ENCODE measurements at regions not wholly inside any gene's neighbourhood (a gene's known extent, or its start where the extent isn't known, plus 50 kb on each side); places are given as distances from the start of the nearest gene placed in this dataset.

GRCh38 chr16:63447121-63447520, 1410.9 kb upstream of the CDH8 start:
- TF ChIP-seq, protein P1, sequence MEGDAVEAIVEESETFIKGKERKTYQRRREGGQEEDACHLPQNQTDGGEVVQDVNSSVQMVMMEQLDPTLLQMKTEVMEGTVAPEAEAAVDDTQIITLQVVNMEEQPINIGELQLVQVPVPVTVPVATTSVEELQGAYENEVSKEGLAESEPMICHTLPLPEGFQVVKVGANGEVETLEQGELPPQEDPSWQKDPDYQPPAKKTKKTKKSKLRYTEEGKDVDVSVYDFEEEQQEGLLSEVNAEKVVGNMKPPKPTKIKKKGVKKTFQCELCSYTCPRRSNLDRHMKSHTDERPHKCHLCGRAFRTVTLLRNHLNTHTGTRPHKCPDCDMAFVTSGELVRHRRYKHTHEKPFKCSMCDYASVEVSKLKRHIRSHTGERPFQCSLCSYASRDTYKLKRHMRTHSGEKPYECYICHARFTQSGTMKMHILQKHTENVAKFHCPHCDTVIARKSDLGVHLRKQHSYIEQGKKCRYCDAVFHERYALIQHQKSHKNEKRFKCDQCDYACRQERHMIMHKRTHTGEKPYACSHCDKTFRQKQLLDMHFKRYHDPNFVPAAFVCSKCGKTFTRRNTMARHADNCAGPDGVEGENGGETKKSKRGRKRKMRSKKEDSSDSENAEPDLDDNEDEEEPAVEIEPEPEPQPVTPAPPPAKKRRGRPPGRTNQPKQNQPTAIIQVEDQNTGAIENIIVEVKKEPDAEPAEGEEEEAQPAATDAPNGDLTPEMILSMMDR (IDR thresholded peaks at IDR 0.05; ENCODE audit: insufficient read depth, low read length): no peak
- no peak for TF ChIP-seq POLR2AphosphoS5 (IDR thresholded peaks at IDR 0.05; ENCODE audit: low read depth)
- no peak for TF ChIP-seq SPI1 (IDR thresholded peaks at IDR 0.05; ENCODE audit: borderline replicate concordance, low read depth)
- TF ChIP-seq, protein P2, sequence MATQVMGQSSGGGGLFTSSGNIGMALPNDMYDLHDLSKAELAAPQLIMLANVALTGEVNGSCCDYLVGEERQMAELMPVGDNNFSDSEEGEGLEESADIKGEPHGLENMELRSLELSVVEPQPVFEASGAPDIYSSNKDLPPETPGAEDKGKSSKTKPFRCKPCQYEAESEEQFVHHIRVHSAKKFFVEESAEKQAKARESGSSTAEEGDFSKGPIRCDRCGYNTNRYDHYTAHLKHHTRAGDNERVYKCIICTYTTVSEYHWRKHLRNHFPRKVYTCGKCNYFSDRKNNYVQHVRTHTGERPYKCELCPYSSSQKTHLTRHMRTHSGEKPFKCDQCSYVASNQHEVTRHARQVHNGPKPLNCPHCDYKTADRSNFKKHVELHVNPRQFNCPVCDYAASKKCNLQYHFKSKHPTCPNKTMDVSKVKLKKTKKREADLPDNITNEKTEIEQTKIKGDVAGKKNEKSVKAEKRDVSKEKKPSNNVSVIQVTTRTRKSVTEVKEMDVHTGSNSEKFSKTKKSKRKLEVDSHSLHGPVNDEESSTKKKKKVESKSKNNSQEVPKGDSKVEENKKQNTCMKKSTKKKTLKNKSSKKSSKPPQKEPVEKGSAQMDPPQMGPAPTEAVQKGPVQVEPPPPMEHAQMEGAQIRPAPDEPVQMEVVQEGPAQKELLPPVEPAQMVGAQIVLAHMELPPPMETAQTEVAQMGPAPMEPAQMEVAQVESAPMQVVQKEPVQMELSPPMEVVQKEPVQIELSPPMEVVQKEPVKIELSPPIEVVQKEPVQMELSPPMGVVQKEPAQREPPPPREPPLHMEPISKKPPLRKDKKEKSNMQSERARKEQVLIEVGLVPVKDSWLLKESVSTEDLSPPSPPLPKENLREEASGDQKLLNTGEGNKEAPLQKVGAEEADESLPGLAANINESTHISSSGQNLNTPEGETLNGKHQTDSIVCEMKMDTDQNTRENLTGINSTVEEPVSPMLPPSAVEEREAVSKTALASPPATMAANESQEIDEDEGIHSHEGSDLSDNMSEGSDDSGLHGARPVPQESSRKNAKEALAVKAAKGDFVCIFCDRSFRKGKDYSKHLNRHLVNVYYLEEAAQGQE (IDR thresholded peaks at IDR 0.05; ENCODE audit: insufficient replicate concordance, low read depth): no peak

Measured in HL-60 (cell line).